ENCODE measurements at regions not wholly inside any gene's neighbourhood (a gene's known extent, or its start where the extent isn't known, plus 50 kb on each side); places are given as distances from the start of the nearest gene placed in this dataset.

GRCh38 chr5:174284873-174285272 lies 239.4 kb downstream of the NSG2 start:
- TF ChIP-seq CTCF (IDR thresholded peaks at IDR 0.05) (no peak), POLR2A (IDR thresholded peaks at IDR 0.05) (no peak), EP300 (IDR thresholded peaks at IDR 0.05) (no peak)

Measured in suprapubic skin (tissue), 3 donors.